H1 (cell line): ENCODE measurements at regions not wholly inside any gene's neighbourhood (a gene's known extent, or its start where the extent isn't known, plus 50 kb on each side); places are given as distances from the start of the nearest gene placed in this dataset.

Experiments
- CTCF ChIA-PET: fragments of 300-600 bp; sonication (Branson Sonifier 250); formaldehyde crosslinking; loops from one replicate; lab custom pipeline; 2021; ENCODE audit not compliant: partially characterized antibody; lab: Charles Lee
- POLR2A ChIA-PET: fragments of 300-600 bp; sonication (Branson Sonifier 250); formaldehyde crosslinking; loops from one replicate; lab custom pipeline; 2021; ENCODE audit warnings: inconsistent platforms; ENCODE audit not compliant: partially characterized antibody; lab: Charles Lee
- DNase-seq, 2 experiments: peaks; one replicate each; pipeline versions ENCODE4 v3.0.0 to v3.0.0-alpha.2; 2010 to 2022; ENCODE audit warnings: low spot score in 2 of 2, low read depth in 1 of 2, mixed read lengths in 1 of 2
- FAIRE-seq: peaks from 2 replicates; lab custom pipeline; 2011; peaks lifted over from hg19 to GRCh38; lab: Jason Lieb, UNC
- H2AFZ ChIP-seq: 2 replicates; pipeline ENCODE4 v1.8.1; 2012; ENCODE audit warnings: low read length, inconsistent platforms
- H2AK5ac ChIP-seq: 2 replicates; pipeline ENCODE4 v1.6.1; 2013; ENCODE audit warnings: low read depth, low read length
- H2BK120ac ChIP-seq: replicated peaks from 2 replicates; pipeline ENCODE3; 2013; ENCODE audit warnings: low read depth, low read length, inconsistent platforms
- H2BK12ac ChIP-seq: 2 replicates; pipeline ENCODE4 v1.6.1; 2013; ENCODE audit warnings: low read depth, low read length
- H2BK15ac ChIP-seq: 2 replicates; pipeline ENCODE4 v1.6.1; 2013; ENCODE audit warnings: low read length
- H2BK20ac ChIP-seq: 2 replicates; pipeline ENCODE4 v1.6.1; 2013; ENCODE audit warnings: low read length
- H2BK5ac ChIP-seq: 2 replicates; pipeline ENCODE4 v1.6.1; 2013; ENCODE audit warnings: low read depth, low read length
- H3K14ac ChIP-seq: 2 replicates; pipeline ENCODE4 v1.6.1; 2013; ENCODE audit warnings: inconsistent platforms; ENCODE audit not compliant: insufficient read length
- H3K18ac ChIP-seq: 2 replicates; pipeline ENCODE4 v1.6.1; 2013; ENCODE audit warnings: low read length; ENCODE audit errors: extremely low read depth
- H3K23ac ChIP-seq: 2 replicates; pipeline ENCODE4 v1.6.1; 2013; ENCODE audit warnings: inconsistent platforms; ENCODE audit not compliant: insufficient read length
- H3K23me2 ChIP-seq: 2 replicates; pipeline ENCODE4 v1.6.1; 2013; ENCODE audit warnings: low read depth, low read length
- H3K27ac ChIP-seq: 2 replicates; pipeline ENCODE4 v1.6.1; 2011; ENCODE audit warnings: low read depth, low read length, inconsistent platforms
- H3K27me3 ChIP-seq, 4 experiments: replicated peaks in 1 of 4; 1 replicate in 1 of 4; 2 replicates in 3 of 4; pipeline versions ENCODE4 v1.6.1 to v1.8.1; 2011 to 2013; ENCODE audit warnings: low read length in 3 of 4, mild to moderate bottlenecking in 3 of 4, inconsistent platforms in 2 of 4, mixed read lengths in 2 of 4, moderate library complexity in 1 of 4; ENCODE audit not compliant: control insufficient read depth in 3 of 4, insufficient read depth in 3 of 4; ENCODE audit errors: extremely low read depth in 1 of 4
- H3K36me3 ChIP-seq, 4 experiments: 2 replicates each; pipeline versions ENCODE4 v1.6.1 to v1.8.1; 2011 to 2013; ENCODE audit warnings: mild to moderate bottlenecking in 4 of 4, low read length in 3 of 4, moderate library complexity in 2 of 4, control low read depth in 1 of 4, inconsistent platforms in 1 of 4; ENCODE audit not compliant: insufficient read depth in 4 of 4, control insufficient read depth in 2 of 4
- H3K4ac ChIP-seq: replicated peaks from 2 replicates; pipeline ENCODE3; 2013; ENCODE audit warnings: low read length, low read depth, mixed read lengths, inconsistent platforms; ENCODE audit not compliant: insufficient read length
- H3K4me1 ChIP-seq, 4 experiments: replicated peaks in 1 of 4; 1 replicate in 1 of 4; 2 replicates in 3 of 4; pipeline versions ENCODE4 v1.6.1 to v1.8.1; 2011 to 2013; ENCODE audit warnings: low read length in 3 of 4, inconsistent platforms in 2 of 4, mixed read lengths in 1 of 4; ENCODE audit not compliant: insufficient read depth in 4 of 4, control insufficient read depth in 3 of 4
- H3K4me2 ChIP-seq, 2 experiments: 2 replicates each; pipeline versions ENCODE4 v1.6.1 to v1.8.1; 2011 to 2013; ENCODE audit warnings: low read depth in 2 of 2, low read length in 2 of 2, control low read depth in 1 of 2, inconsistent platforms in 1 of 2, mild to moderate bottlenecking in 1 of 2; ENCODE audit not compliant: insufficient read depth in 1 of 2
- H3K4me3 ChIP-seq, 4 experiments: fragments of 200-600, 300-600 bp in 1 of 4; sonication (generic), shearing (Covaris generic), sonication (Bioruptor Twin) in 1 of 4; 2 replicates each; pipeline versions ENCODE4 v1.5.1 to v1.8.1; 2011 to 2016; ENCODE audit warnings: low read length in 4 of 4, low read depth in 3 of 4, control low read depth in 2 of 4, inconsistent platforms in 2 of 4, mild to moderate bottlenecking in 2 of 4, mixed read lengths in 1 of 4, moderate library complexity in 1 of 4; ENCODE audit not compliant: insufficient read depth in 2 of 4; ENCODE audit errors: extremely low read depth in 1 of 4
- H3K56ac ChIP-seq: replicated peaks from 2 replicates; pipeline ENCODE3; 2013; ENCODE audit warnings: low read depth, mild to moderate bottlenecking, mixed read lengths, low read length, inconsistent platforms; ENCODE audit not compliant: insufficient read length
- H3K79me1 ChIP-seq: 2 replicates; pipeline ENCODE4 v1.6.1; 2013; ENCODE audit warnings: low read depth, low read length, control low read depth
- H3K79me2 ChIP-seq, 2 experiments: 2 replicates each; pipeline versions ENCODE4 v1.6.1 to v1.8.1; 2012 to 2013; ENCODE audit warnings: low read length in 2 of 2, mild to moderate bottlenecking in 2 of 2, inconsistent platforms in 1 of 2; ENCODE audit not compliant: insufficient read depth in 2 of 2, control insufficient read depth in 1 of 2
- H3K9ac ChIP-seq, 4 experiments: replicated peaks in 1 of 4; 1 replicate in 1 of 4; 2 replicates in 3 of 4; pipeline versions ENCODE4 v1.6.1 to v1.8.1; 2011 to 2013; ENCODE audit warnings: low read depth in 3 of 4, low read length in 3 of 4, control low read depth in 2 of 4, mild to moderate bottlenecking in 2 of 4, moderate library complexity in 2 of 4, inconsistent platforms in 1 of 4; ENCODE audit errors: extremely low read depth in 1 of 4
- H3K9me3 ChIP-seq, 2 experiments: 2 replicates each; pipeline versions ENCODE4 v1.6.1 to v1.8.1; 2012 to 2013; ENCODE audit warnings: mild to moderate bottlenecking in 2 of 2, moderate library complexity in 2 of 2, control low read depth in 1 of 2, inconsistent platforms in 1 of 2, low read depth in 1 of 2, low read length in 1 of 2, mixed read lengths in 1 of 2; ENCODE audit not compliant: insufficient read depth in 2 of 2
- H4K20me1 ChIP-seq, 2 experiments: replicated peaks in 1 of 2; 2 replicates each; pipeline versions ENCODE3 to v1.8.1; 2011 to 2013; ENCODE audit warnings: inconsistent platforms in 2 of 2, low read length in 2 of 2, mild to moderate bottlenecking in 1 of 2; ENCODE audit not compliant: insufficient read depth in 2 of 2, control insufficient read depth in 1 of 2
- H4K5ac ChIP-seq: 2 replicates; pipeline ENCODE4 v1.6.1; 2013; ENCODE audit warnings: low read length, low read depth, mixed read lengths, inconsistent platforms; ENCODE audit not compliant: insufficient read length
- H4K8ac ChIP-seq: 2 replicates; pipeline ENCODE4 v1.8.0; 2013; ENCODE audit warnings: mild to moderate bottlenecking, moderate library complexity, low read length, inconsistent platforms; ENCODE audit not compliant: insufficient read depth; ENCODE audit errors: extremely low read depth
- H4K91ac ChIP-seq: replicated peaks from 2 replicates; pipeline ENCODE3; 2013; ENCODE audit warnings: low read length, mixed read lengths, inconsistent platforms; ENCODE audit not compliant: insufficient read length
- BCL11A ChIP-seq, 2 experiments: IDR thresholded peaks; one replicate each; pipeline ENCODE4 v1.6.1; 2011; ENCODE audit warnings: low read depth in 2 of 2, low read length in 2 of 2, mild to moderate bottlenecking in 2 of 2
- CHD1 ChIP-seq: IDR thresholded peaks from 2 replicates; pipeline ENCODE4 v1.6.1; 2012; ENCODE audit warnings: low read depth, low read length, improper control_type of control experiment
- EP300 ChIP-seq, 2 experiments: IDR thresholded peaks; 1 replicate in 1 of 2; 2 replicates in 1 of 2; pipeline ENCODE4 v1.6.1; 2011 to 2012; ENCODE audit warnings: low read depth in 2 of 2, low read length in 2 of 2, mild to moderate bottlenecking in 2 of 2, borderline replicate concordance in 1 of 2, inconsistent platforms in 1 of 2, moderate library complexity in 1 of 2
- GTF2F1 ChIP-seq: IDR thresholded peaks from 2 replicates; pipeline ENCODE4 v1.6.1; 2012; ENCODE audit warnings: low read depth, low read length, improper control_type of control experiment, borderline replicate concordance
- JUN ChIP-seq: IDR thresholded peaks from 2 replicates; pipeline ENCODE4 v1.6.1; 2011; ENCODE audit warnings: low read depth, mild to moderate bottlenecking, improper control_type of control experiment, low read length
- JUND ChIP-seq: IDR thresholded peaks from 2 replicates; pipeline ENCODE4 v1.6.1; 2011; ENCODE audit warnings: mild to moderate bottlenecking, improper control_type of control experiment, low read length
- KDM1A ChIP-seq: fragments of 200-600, 300-600 bp; sonication (generic); IDR thresholded peaks from 2 replicates; pipeline ENCODE4 v1.7.1; 2016; ENCODE audit warnings: mild to moderate bottlenecking, low read length, borderline replicate concordance
- POU5F1 ChIP-seq: IDR thresholded peaks from 2 replicates; pipeline ENCODE4 v1.6.1; 2011; ENCODE audit warnings: low read depth, mild to moderate bottlenecking, low read length, moderate library complexity
- TAF1 ChIP-seq: IDR thresholded peaks from 2 replicates; pipeline ENCODE4 v1.6.1; 2011; ENCODE audit warnings: mild to moderate bottlenecking, low read depth, low read length

GRCh38 chrX:66544181-66544580 is 94.7 kb downstream of the EDA2R start:
- Histone ChIP-seq H3K4me3 (no peak overlapping the region), H2BK15ac (no peak overlapping the region), H3K79me2 (no peaks in the 10 kb centered on the region), H2BK20ac (no peak overlapping the region), H3K14ac (no peak overlapping the region), H4K5ac (no peak overlapping the region), H2BK12ac (no peak overlapping the region), H3K4me1 (no peaks in the 10 kb centered on the region), H3K27ac (no peak overlapping the region), H4K20me1 (no peaks in the 10 kb centered on the region), H3K9me3 (peaks cover 3 to 25% of the 10 kb centered on the region in 2 experiments; a peak in 2 of 4 replicates), H3K18ac (no peak overlapping the region), H2BK120ac (no peak overlapping the region), H3K56ac (no peak overlapping the region), H3K4ac (no peak overlapping the region), H3K23ac (no peak overlapping the region), H4K91ac (no peak overlapping the region), H2BK5ac (no peak overlapping the region), H3K23me2 (no peaks in the 10 kb centered on the region), H3K9ac (no peak overlapping the region), H3K27me3 (no peaks in the 10 kb centered on the region), H3K4me2 (no peak overlapping the region), H2AK5ac (no peak overlapping the region), H2AFZ (no peak overlapping the region), H3K36me3 (no peaks in the 10 kb centered on the region), H3K79me1 (no peaks in the 10 kb centered on the region), H4K8ac (no peak overlapping the region)
- no peak for FAIRE-seq
- ChIA-PET CTCF (interaction anchor here (0.6 kb wide), 1 partner anchor 185 kb away, joined by 4 read pairs; no protein-coding TSS in a partner anchor), POLR2A (no interaction called here)
- no peak for DNase-seq
- TF ChIP-seq KDM1A (no peak), POU5F1 (no peak), GTF2F1 (no peak), EP300 (IDR thresholded peaks at IDR 0.05; ENCODE audit: borderline replicate concordance in 1 of 2, low read depth in 2 of 2, low read length in 2 of 2) (no peak), CHD1 (no peak), BCL11A (IDR thresholded peaks at IDR 0.05; ENCODE audit: low read depth in 2 of 2, low read length in 2 of 2) (no peak), JUND (no peak), TAF1 (no peak), JUN (no peak)
